OCI-LY7 (cell line): ENCODE measurements at regions not wholly inside any gene's neighbourhood (a gene's known extent, or its start where the extent isn't known, plus 50 kb on each side); places are given as distances from the start of the nearest gene placed in this dataset.

Experiments
- EZH2phosphoT487 ChIP-seq: fragments of 200-600 bp; sonication (generic); IDR thresholded peaks from 2 replicates; pipeline ENCODE4 v1.6.1; 2018; ENCODE audit warnings: low read depth, borderline replicate concordance, mild to moderate bottlenecking, mixed run types, antibody characterized with exemption, low read length, moderate library complexity, mixed read lengths
- TF ChIP-seq, protein P1 (sequence below): fragments of 200-600 bp; sonication (generic); conservative IDR thresholded peaks from 2 replicates; pipeline ENCODE4 v1.5.1; 2014; ENCODE audit warnings: mild to moderate bottlenecking, antibody characterized with exemption, low read length, moderate library complexity, mixed read lengths

DNA sequence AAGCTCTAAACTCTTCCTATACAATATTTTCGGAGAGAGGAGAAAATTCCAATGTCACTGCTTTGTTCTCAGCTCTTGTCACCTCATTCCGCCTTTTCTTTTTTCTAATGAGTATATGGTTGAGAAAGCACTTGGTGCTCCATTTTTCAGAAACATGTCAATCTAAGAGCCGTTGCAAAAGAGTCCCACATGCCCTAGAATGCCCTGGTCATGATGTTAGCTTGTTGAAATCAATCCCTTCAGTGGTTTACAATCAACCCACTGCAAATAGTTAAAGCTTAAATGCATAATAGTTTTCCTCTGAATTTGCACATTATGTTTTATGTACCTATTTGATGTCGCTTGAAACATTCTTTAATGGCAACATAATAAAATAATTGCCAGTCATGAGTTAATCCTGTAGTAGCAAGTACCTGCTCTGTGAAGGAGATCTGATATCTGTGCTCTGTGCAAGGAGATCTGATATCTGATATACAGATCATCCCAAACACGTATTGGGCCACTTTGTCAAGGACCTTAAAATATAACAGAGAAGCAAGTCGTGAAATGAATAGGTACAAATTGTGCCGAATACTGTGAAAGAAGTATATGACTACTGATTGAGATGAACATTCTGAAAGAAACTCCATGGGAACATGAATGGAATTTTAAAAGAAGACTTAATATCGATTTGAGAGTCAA lies 1633.5 kb downstream of the SUCLG1 start:
- TF ChIP-seq, protein P1, sequence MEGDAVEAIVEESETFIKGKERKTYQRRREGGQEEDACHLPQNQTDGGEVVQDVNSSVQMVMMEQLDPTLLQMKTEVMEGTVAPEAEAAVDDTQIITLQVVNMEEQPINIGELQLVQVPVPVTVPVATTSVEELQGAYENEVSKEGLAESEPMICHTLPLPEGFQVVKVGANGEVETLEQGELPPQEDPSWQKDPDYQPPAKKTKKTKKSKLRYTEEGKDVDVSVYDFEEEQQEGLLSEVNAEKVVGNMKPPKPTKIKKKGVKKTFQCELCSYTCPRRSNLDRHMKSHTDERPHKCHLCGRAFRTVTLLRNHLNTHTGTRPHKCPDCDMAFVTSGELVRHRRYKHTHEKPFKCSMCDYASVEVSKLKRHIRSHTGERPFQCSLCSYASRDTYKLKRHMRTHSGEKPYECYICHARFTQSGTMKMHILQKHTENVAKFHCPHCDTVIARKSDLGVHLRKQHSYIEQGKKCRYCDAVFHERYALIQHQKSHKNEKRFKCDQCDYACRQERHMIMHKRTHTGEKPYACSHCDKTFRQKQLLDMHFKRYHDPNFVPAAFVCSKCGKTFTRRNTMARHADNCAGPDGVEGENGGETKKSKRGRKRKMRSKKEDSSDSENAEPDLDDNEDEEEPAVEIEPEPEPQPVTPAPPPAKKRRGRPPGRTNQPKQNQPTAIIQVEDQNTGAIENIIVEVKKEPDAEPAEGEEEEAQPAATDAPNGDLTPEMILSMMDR = no peak
- TF ChIP-seq EZH2phosphoT487 = no peak
